Adrenal gland (tissue), 5 donors: ENCODE measurements at regions not wholly inside any gene's neighbourhood (a gene's known extent, or its start where the extent isn't known, plus 50 kb on each side); places are given as distances from the start of the nearest gene placed in this dataset.

Experiments
- POLR2A ChIP-seq, 2 donors: fragments of 450-650 bp; IDR thresholded peaks; one replicate each; pipeline ENCODE4 v1.6.1; 2017; ENCODE audit warnings: antibody characterized with exemption in 2 of 2, mild to moderate bottlenecking in 2 of 2, moderate library complexity in 1 of 2
- TF ChIP-seq, protein P1 (sequence below), 6 experiments: fragments of 450-650 bp in 4 of 6; fragments of 200-600 bp in 2 of 6; sonication (generic) in 1 of 6; IDR thresholded peaks; 1 replicate in 5 of 6; 2 replicates in 1 of 6; pipeline versions ENCODE4 v1.5.1 to v1.8.0; 2016 to 2021; ENCODE audit warnings: antibody characterized with exemption in 6 of 6, mild to moderate bottlenecking in 2 of 6, moderate library complexity in 1 of 6
- donor health status: DM: no; HTN: no; CAD: no.

DNA sequence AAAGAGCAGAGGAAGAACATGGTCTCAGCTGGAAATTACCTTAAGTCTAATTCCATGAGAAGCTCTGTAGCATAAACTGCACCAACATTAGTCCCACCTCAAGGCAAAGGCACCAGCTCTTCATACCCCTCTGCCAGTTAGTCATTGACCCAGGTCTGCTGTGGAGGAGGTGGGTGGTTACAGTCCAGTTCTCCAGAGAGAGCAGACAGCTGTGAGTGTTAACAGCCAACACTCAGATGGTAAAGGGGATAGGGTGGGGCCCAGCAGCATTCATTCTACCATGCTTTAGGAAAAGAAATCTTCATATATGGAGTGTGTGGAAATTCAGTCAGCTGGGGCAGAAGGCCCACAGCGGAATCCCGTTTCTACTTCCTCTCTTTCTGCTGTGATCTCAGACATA lies 159.7 kb upstream of the FBXO11 start:
- TF ChIP-seq, protein P1, sequence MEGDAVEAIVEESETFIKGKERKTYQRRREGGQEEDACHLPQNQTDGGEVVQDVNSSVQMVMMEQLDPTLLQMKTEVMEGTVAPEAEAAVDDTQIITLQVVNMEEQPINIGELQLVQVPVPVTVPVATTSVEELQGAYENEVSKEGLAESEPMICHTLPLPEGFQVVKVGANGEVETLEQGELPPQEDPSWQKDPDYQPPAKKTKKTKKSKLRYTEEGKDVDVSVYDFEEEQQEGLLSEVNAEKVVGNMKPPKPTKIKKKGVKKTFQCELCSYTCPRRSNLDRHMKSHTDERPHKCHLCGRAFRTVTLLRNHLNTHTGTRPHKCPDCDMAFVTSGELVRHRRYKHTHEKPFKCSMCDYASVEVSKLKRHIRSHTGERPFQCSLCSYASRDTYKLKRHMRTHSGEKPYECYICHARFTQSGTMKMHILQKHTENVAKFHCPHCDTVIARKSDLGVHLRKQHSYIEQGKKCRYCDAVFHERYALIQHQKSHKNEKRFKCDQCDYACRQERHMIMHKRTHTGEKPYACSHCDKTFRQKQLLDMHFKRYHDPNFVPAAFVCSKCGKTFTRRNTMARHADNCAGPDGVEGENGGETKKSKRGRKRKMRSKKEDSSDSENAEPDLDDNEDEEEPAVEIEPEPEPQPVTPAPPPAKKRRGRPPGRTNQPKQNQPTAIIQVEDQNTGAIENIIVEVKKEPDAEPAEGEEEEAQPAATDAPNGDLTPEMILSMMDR (IDR thresholded peaks at IDR 0.05): no peak
- no peak for TF ChIP-seq POLR2A (IDR thresholded peaks at IDR 0.05)
